Activated T-cell treated with anti-CD3 and anti-CD28 coated beads for 48 hours (primary cell): ENCODE measurements at regions not wholly inside any gene's neighbourhood (a gene's known extent, or its start where the extent isn't known, plus 50 kb on each side); places are given as distances from the start of the nearest gene placed in this dataset.
A peak's percentile ranks its signal among the peaks of the same experiment; 100 is the strongest.
"Not testable (repeated sequence)": the region's sequence is repeated elsewhere in the genome, so short reads cannot be mapped to it uniquely, and the experiment has no call there.

ENCODE experiments used
- DNase-seq: peaks from one replicate; pipeline ENCODE4 v3.0.0-alpha.2; 2020; ENCODE audit warnings: low read depth

- not testable (repeated sequence) for DNase-seq
Observed at GRCh38 chrX:13186643-13187042, 133.2 kb downstream of the ATXN3L start.

- DNase-seq: no peak
Observed at GRCh38 chrX:13180807-13181206, 136.4 kb upstream of the FAM9C start.

- no peak for DNase-seq
Observed at GRCh38 chrX:13179586-13179985, 135.2 kb upstream of the FAM9C start.

GRCh38 chrX:13179100-13179499 is 134.7 kb upstream of the FAM9C start:
- no peak for DNase-seq

- DNase-seq: no peak
Observed at GRCh38 chrX:13177921-13178566, 133.6 kb upstream of the FAM9C start.

GRCh38 chrX:13175056-13175455 is 130.6 kb upstream of the FAM9C start:
- no peak for DNase-seq

GRCh38 chrX:13170966-13171558 is 126.6 kb upstream of the FAM9C start:
- DNase-seq: no peak

GRCh38 chrX:13169684-13170083 is 125.3 kb upstream of the FAM9C start:
- DNase-seq: no peak

- no peak for DNase-seq
Observed at GRCh38 chrX:13168269-13168668, 123.8 kb upstream of the FAM9C start.

GRCh38 chrX:13167481-13168231 is 123.2 kb upstream of the FAM9C start:
- peak; percentile 7 for DNase-seq

- no peak for DNase-seq
Observed at GRCh38 chrX:13165266-13166189, 121.1 kb upstream of the FAM9C start.

- DNase-seq: no peak
Observed at GRCh38 chrX:13164611-13165010, 120.2 kb upstream of the FAM9C start.

GRCh38 chrX:13162772-13163410 is 118.5 kb upstream of the FAM9C start:
- DNase-seq: no peak

GRCh38 chrX:13159886-13160285 is 115.5 kb upstream of the FAM9C start:
- DNase-seq: no peak

GRCh38 chrX:13158911-13159310 is 114.5 kb upstream of the FAM9C start:
- DNase-seq: no peak

GRCh38 chrX:13155550-13155949 is 111.1 kb upstream of the FAM9C start:
- DNase-seq: not testable (repeated sequence)

GRCh38 chrX:13153796-13154195 is 109.4 kb upstream of the FAM9C start:
- DNase-seq: no peak

- no peak for DNase-seq
Observed at GRCh38 chrX:13152518-13153185, 108.2 kb upstream of the FAM9C start.

GRCh38 chrX:13151828-13152517 is 107.6 kb upstream of the FAM9C start:
- no peak for DNase-seq

GRCh38 chrX:13149702-13150350 is 105.4 kb upstream of the FAM9C start:
- no peak for DNase-seq
